ENCODE measurements at regions not wholly inside any gene's neighbourhood (a gene's known extent, or its start where the extent isn't known, plus 50 kb on each side); places are given as distances from the start of the nearest gene placed in this dataset.

- 86% methylated on average over 8 of the region's 8 CpGs for WGBS
Observed at GRCh38 chr11:119896387-119897045, 167.5 kb upstream of the NECTIN1 start.

GRCh38 chr11:119895981-119896380 lies 167.0 kb upstream of the NECTIN1 start:
- no peaks in the 10 kb centered on the region for H3K4me1 ChIP-seq (ENCODE audit: control insufficient read depth in 4 of 4, insufficient read depth in 4 of 4, low read length in 3 of 4)
- H3K9ac ChIP-seq (ENCODE audit: low read depth in 1 of 2, low read length in 2 of 2), result no peak overlapping the region
- no peak for DNase-seq (ENCODE audit: low spot score)
- no peak overlapping the region for H3K4me3 ChIP-seq (ENCODE audit: low read depth in 1 of 3, low read length in 3 of 3)
- 73% methylated on average over 1 of the region's 1 CpG for WGBS
- no peaks in the 10 kb centered on the region for H3K36me3 ChIP-seq (ENCODE audit: control insufficient read depth in 4 of 4, insufficient read depth in 3 of 4, low read depth in 1 of 4, low read length in 3 of 4)
- H3K27me3 ChIP-seq (ENCODE audit: control insufficient read depth in 4 of 4, insufficient read depth in 4 of 4, low read length in 3 of 4), result no peaks in the 10 kb centered on the region
- no peaks in the 10 kb centered on the region for H3K9me3 ChIP-seq (ENCODE audit: control insufficient read depth in 4 of 4, low read length in 3 of 4)
- no peak overlapping the region for H3K27ac ChIP-seq (ENCODE audit: low read depth in 1 of 2, low read length in 2 of 2)
- no peak for TF ChIP-seq NR2F2 (IDR thresholded peaks at IDR 0.05)
- TF ChIP-seq HNF4A (conservative IDR thresholded peaks at IDR 0.05), result no peak
- TF ChIP-seq FOXA1 (IDR thresholded peaks at IDR 0.05), result no peak
- no peak for TF ChIP-seq FOXA2 (IDR thresholded peaks at IDR 0.05)
- TF ChIP-seq REST (IDR thresholded peaks at IDR 0.05), result no peak
- TF ChIP-seq GABPA (IDR thresholded peaks at IDR 0.05 in 1 of 2, conservative IDR thresholded peaks at IDR 0.05 in 1 of 2), result no peak
- no peak for TF ChIP-seq HNF4G (IDR thresholded peaks at IDR 0.05)
- no peak for TF ChIP-seq EGR1 (IDR thresholded peaks at IDR 0.05; ENCODE audit: low read depth in 2 of 2)
- TF ChIP-seq RAD21 (IDR thresholded peaks at IDR 0.05), result no peak

More at GRCh38 chr11:119896387-119897045, 167.5 kb upstream of the NECTIN1 start:
- no peak for DNase-seq (ENCODE audit: low spot score)
- H3K4me3 ChIP-seq (ENCODE audit: low read depth in 1 of 3, low read length in 3 of 3), result no peak overlapping the region
- no peaks in the 10 kb centered on the region for H3K9me3 ChIP-seq (ENCODE audit: control insufficient read depth in 4 of 4, low read length in 3 of 4)
- H3K27me3 ChIP-seq (ENCODE audit: control insufficient read depth in 4 of 4, insufficient read depth in 4 of 4, low read length in 3 of 4), result no peaks in the 10 kb centered on the region
- no peaks in the 10 kb centered on the region for H3K4me1 ChIP-seq (ENCODE audit: control insufficient read depth in 4 of 4, insufficient read depth in 4 of 4, low read length in 3 of 4)
- H3K36me3 ChIP-seq (ENCODE audit: control insufficient read depth in 4 of 4, insufficient read depth in 3 of 4, low read depth in 1 of 4, low read length in 3 of 4), result no peaks in the 10 kb centered on the region
- TF ChIP-seq JUND (IDR thresholded peaks at IDR 0.05), result no peak
- no peak for TF ChIP-seq GABPA (IDR thresholded peaks at IDR 0.05 in 1 of 2, conservative IDR thresholded peaks at IDR 0.05 in 1 of 2)
- TF ChIP-seq REST (IDR thresholded peaks at IDR 0.05), result no peak
- TF ChIP-seq TAF1 (conservative IDR thresholded peaks at IDR 0.05), result no peak
- TF ChIP-seq, protein P1, sequence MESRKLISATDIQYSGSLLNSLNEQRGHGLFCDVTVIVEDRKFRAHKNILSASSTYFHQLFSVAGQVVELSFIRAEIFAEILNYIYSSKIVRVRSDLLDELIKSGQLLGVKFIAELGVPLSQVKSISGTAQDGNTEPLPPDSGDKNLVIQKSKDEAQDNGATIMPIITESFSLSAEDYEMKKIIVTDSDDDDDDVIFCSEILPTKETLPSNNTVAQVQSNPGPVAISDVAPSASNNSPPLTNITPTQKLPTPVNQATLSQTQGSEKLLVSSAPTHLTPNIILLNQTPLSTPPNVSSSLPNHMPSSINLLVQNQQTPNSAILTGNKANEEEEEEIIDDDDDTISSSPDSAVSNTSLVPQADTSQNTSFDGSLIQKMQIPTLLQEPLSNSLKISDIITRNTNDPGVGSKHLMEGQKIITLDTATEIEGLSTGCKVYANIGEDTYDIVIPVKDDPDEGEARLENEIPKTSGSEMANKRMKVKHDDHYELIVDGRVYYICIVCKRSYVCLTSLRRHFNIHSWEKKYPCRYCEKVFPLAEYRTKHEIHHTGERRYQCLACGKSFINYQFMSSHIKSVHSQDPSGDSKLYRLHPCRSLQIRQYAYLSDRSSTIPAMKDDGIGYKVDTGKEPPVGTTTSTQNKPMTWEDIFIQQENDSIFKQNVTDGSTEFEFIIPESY (IDR thresholded peaks at IDR 0.05), result no peak
- TF ChIP-seq FOXA2 (IDR thresholded peaks at IDR 0.05), result no peak
- no peak for TF ChIP-seq FOXA1 (IDR thresholded peaks at IDR 0.05)
- no peak for TF ChIP-seq RAD21 (IDR thresholded peaks at IDR 0.05)
- no peak for TF ChIP-seq RXRA (IDR thresholded peaks at IDR 0.05)
- TF ChIP-seq ATF3 (IDR thresholded peaks at IDR 0.05), result no peak
- TF ChIP-seq HNF4A (conservative IDR thresholded peaks at IDR 0.05), result no peak
- TF ChIP-seq SP1 (IDR thresholded peaks at IDR 0.05), result no peak
- TF ChIP-seq EGR1 (IDR thresholded peaks at IDR 0.05; ENCODE audit: low read depth in 2 of 2), result no peak
- TF ChIP-seq, protein P2, sequence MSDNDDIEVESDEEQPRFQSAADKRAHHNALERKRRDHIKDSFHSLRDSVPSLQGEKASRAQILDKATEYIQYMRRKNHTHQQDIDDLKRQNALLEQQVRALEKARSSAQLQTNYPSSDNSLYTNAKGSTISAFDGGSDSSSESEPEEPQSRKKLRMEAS (IDR thresholded peaks at IDR 0.05), result no peak
- no peak for TF ChIP-seq YY1 (IDR thresholded peaks at IDR 0.05)
- H3K27ac ChIP-seq (ENCODE audit: low read depth in 1 of 2, low read length in 2 of 2), result no peak overlapping the region
- no peak overlapping the region for H3K9ac ChIP-seq (ENCODE audit: low read depth in 1 of 2, low read length in 2 of 2)

Data from liver (tissue), 7 donors.